ENCODE measurements at regions not wholly inside any gene's neighbourhood (a gene's known extent, or its start where the extent isn't known, plus 50 kb on each side); places are given as distances from the start of the nearest gene placed in this dataset.
"Not testable (repeated sequence)": the region's sequence is repeated elsewhere in the genome, so short reads cannot be mapped to it uniquely, and the experiment has no call there.

- DNase-seq (ENCODE audit: extremely low read depth, low read depth), result no peak
Measured at GRCh38 chr15:79736435-79737000, 160.3 kb downstream of the MTHFS start.

DNA sequence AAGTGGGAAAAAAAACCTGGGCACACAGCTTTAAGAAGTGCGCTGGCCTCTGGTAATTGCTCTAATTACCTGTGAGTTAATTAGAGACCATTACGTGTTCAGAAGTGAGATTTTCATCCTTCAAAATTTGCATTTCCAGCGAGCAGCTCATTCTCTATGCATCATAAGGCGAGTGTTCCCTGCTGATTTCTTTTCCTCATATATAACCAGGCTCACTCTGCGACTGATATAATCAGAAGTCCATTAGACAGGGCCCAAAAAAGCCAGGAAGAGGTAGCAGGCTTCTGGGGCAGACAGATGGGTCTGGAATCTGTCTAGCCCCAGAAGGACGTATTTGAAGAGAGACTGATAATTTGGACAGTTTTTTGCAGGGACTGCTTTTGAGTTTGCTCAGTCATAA lies 158.7 kb downstream of the MTHFS start:
- no peak for DNase-seq (ENCODE audit: extremely low read depth, low read depth)

- DNase-seq (ENCODE audit: extremely low read depth, low read depth), result no peak
Measured at GRCh38 chr15:79740561-79740960, 156.3 kb downstream of the MTHFS start.

- DNase-seq (ENCODE audit: extremely low read depth, low read depth), result no peak
Measured at GRCh38 chr15:79743032-79743431, 153.8 kb downstream of the MTHFS start.

- not testable (repeated sequence) for DNase-seq (ENCODE audit: extremely low read depth, low read depth)
Measured at GRCh38 chr15:79744485-79744884, 152.3 kb downstream of the MTHFS start.

DNA sequence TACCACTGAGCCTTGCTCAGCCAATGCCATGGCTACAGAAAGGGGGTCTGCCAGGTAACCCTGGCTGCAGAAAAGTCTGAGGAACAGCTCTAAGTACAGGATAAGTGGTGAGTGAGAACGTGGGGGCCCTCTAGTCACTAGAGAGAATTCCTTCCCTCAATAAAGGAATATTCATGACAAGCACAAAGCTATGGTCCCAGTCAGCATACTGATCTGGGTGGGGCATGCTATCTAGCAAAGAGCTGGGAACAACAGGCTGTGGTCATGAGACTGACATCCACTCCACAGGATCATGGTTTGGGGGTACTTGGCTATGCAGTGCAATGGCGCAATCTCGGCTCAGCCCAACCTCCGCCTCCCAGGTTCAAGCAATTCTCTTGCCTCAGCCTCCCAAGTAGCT lies 140.4 kb downstream of the MTHFS start:
- DNase-seq (ENCODE audit: extremely low read depth, low read depth), result no peak

DNA sequence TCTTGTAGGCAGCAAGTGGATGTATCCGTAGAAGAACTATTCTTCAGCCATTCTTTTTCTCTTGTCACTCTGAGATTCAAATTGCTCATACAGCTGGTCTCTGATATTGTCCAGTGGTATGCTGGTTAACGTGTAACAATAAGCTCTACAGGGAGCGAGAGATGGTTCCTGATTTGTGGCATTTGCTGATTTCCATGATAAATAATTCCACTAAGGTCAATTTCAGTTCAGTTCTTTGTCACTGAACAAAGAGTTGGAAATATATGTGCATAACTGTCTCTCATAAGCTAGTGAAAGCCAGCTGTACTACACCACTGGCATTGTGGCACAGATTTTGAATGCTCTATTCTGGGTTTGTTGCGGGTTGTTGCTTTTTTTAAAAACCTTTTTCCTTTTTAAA lies 131.7 kb downstream of the MTHFS start:
- DNase-seq (ENCODE audit: extremely low read depth, low read depth), result no peak

GRCh38 chr15:79769069-79769481 lies 127.7 kb downstream of the MTHFS start:
- no peak for DNase-seq (ENCODE audit: extremely low read depth, low read depth)

GRCh38 chr15:79769933-79770759 lies 126.7 kb downstream of the MTHFS start:
- DNase-seq (ENCODE audit: extremely low read depth, low read depth), result no peak

DNA sequence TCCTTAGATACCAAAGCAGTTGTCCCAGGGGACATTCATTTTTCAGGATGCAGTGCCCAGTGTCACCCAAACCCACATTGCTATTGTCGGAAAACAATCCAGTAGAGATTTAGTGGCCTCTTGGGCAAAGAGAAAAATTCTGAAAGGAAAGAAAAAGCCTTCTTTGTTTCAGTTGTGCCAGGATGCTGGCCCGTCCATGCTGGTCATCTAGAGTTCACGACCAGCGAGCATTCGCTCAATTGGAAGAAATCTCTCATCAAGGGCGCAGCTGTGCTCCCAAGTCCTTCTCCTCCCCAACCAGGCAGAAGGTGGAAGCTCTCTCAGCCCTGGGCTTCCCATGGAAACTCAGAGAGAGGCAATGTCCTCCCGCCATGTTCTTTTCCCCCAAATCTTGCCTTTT lies 123.7 kb downstream of the MTHFS start:
- no peak for DNase-seq (ENCODE audit: extremely low read depth, low read depth)

GRCh38 chr15:79775821-79776220 lies 121.0 kb downstream of the MTHFS start:
- no peak for DNase-seq (ENCODE audit: extremely low read depth, low read depth)

GRCh38 chr15:79777916-79778315 lies 118.9 kb downstream of the MTHFS start:
- no peak for DNase-seq (ENCODE audit: extremely low read depth, low read depth)

- DNase-seq (ENCODE audit: extremely low read depth, low read depth), result no peak
Measured at GRCh38 chr15:79778378-79778990, 118.3 kb downstream of the MTHFS start.

GRCh38 chr15:79779746-79780145 lies 117.1 kb downstream of the MTHFS start:
- no peak for DNase-seq (ENCODE audit: extremely low read depth, low read depth)

DNA sequence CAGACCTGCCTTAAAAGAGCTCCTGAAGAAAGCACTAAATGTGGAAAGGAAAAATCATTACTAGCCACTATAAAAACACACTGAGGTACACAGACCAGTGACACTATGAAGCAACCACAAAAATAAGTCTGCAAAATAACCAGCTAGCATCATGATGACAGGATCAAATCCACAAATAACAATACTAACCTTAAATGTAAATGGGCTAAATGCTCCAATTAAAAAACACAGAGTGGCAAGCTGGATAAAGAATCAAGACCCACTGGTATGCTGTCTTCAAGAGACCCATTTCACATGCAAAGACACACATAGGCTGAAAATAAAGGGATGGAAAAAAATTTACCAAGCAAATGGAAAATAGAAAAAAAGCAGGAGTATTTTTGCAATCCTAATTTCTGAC lies 114.5 kb downstream of the MTHFS start:
- not testable (repeated sequence) for DNase-seq (ENCODE audit: extremely low read depth, low read depth)

Small RNA genes lying in the stretch of these regions (small RNA-seq; reads per million reads assigned to genes)
- gene AC026826.2 (0 reads per million in 2 experiments), gene AC026826.3 (0 reads per million in 2 experiments)

Data from NCI-H460 (cell line).